Central memory CD8-positive, alpha-beta T cell (primary cell): ENCODE measurements at regions not wholly inside any gene's neighbourhood (a gene's known extent, or its start where the extent isn't known, plus 50 kb on each side); places are given as distances from the start of the nearest gene placed in this dataset.

Source experiments
- ATAC-seq: fragments of 150-1000 bp; cut with Tn5 transposase; replicated peaks from 2 replicates; pipeline ENCODE4 v1.10.0; 2022; ENCODE audit warnings: mild to moderate bottlenecking, moderate FRiP score, moderate number of reproducible peaks; ENCODE audit not compliant: poor library complexity, severe bottlenecking; ENCODE audit errors: extremely low read depth
- DNase-seq, 2 donors: peaks; one replicate each; pipeline ENCODE4 v3.0.0; 2021; ENCODE audit warnings: low spot score in 2 of 2
- H3K27ac Mint-ChIP-seq: one replicate; pipeline ENCODE4 v1.8.0; 2022; ENCODE audit warnings: low read depth, mild to moderate bottlenecking, moderate library complexity, mixed read lengths
- H3K27me3 Mint-ChIP-seq: one replicate; pipeline ENCODE4 v1.8.0; 2022; ENCODE audit warnings: mixed read lengths
- H3K36me3 Mint-ChIP-seq: one replicate; pipeline ENCODE4 v1.8.0; 2022; ENCODE audit warnings: mild to moderate bottlenecking, moderate library complexity, mixed read lengths; ENCODE audit not compliant: insufficient read depth
- H3K4me1 Mint-ChIP-seq: one replicate; pipeline ENCODE4 v1.8.0; 2022; ENCODE audit warnings: mixed read lengths
- H3K4me3 Mint-ChIP-seq: one replicate; pipeline ENCODE4 v1.8.0; 2022; ENCODE audit warnings: mild to moderate bottlenecking, moderate library complexity, mixed read lengths
- H3K9me3 Mint-ChIP-seq: one replicate; pipeline ENCODE4 v1.8.0; 2022; ENCODE audit warnings: mixed read lengths

GRCh38 chr12:80045594-80045993 lies 53.7 kb upstream of the OTOGL start:
- H3K36me3 Mint-ChIP-seq, result no peaks in the 10 kb centered on the region
- peaks cover 33% of the 10 kb centered on the region for H3K27me3 Mint-ChIP-seq
- H3K4me3 Mint-ChIP-seq, result no peak overlapping the region
- H3K27ac Mint-ChIP-seq, result no peak overlapping the region
- H3K4me1 Mint-ChIP-seq, result no peaks in the 10 kb centered on the region
- DNase-seq, result no peak
- no peak for ATAC-seq
- H3K9me3 Mint-ChIP-seq, result no peaks in the 10 kb centered on the region

DNA sequence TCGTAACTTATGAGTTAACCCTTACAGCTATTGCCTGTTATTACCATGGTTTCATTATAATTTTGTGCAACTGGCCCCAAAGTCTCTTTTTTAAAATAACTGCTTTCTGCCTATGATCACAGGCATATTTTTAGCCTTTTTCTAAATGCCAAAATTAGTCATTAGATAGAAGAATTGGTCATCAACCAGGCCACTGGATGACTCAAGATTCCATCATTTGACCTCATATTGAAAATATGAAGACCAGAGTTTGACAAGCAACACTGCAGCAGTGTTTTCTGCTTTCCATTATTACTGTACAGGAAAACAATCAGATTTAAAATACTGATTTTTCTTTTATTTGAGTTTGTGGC lies 54.7 kb upstream of the OTOGL start:
- Mint-ChIP-seq H3K9me3 (no peaks in the 10 kb centered on the region), H3K27ac (no peak overlapping the region), H3K27me3 (peaks cover 24% of the 10 kb centered on the region), H3K4me1 (no peaks in the 10 kb centered on the region), H3K36me3 (no peaks in the 10 kb centered on the region), H3K4me3 (no peak overlapping the region)
- no peak for DNase-seq
- no peak for ATAC-seq

DNA sequence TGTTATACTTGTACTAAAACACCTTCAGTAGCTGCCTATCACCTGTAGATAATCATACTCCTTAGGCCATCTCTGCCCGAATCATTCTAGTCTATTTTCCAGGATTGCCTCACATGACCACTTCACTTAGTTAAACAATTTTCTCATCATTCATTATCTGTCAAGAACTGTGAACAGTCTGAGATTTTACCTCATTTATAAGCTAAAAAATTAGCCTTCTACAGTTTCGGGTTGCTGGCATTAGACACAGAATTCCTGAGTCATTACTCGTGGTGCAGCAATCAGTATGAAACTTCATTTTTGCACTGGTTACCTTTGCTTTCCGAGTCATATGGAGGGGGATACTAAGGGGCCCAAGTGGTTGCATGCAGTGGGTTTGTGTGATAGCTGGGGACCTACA lies 57.6 kb upstream of the OTOGL start:
- H3K4me3 Mint-ChIP-seq, result no peak overlapping the region
- ATAC-seq (no peak), DNase-seq (no peak)
- H3K27ac Mint-ChIP-seq, result no peak overlapping the region
- peaks cover 10% of the 10 kb centered on the region for H3K27me3 Mint-ChIP-seq
- no peaks in the 10 kb centered on the region for H3K4me1 Mint-ChIP-seq
- H3K9me3 Mint-ChIP-seq, result no peaks in the 10 kb centered on the region
- no peaks in the 10 kb centered on the region for H3K36me3 Mint-ChIP-seq

- Mint-ChIP-seq H3K27ac (no peak overlapping the region), H3K9me3 (no peaks in the 10 kb centered on the region), H3K36me3 (no peaks in the 10 kb centered on the region), H3K27me3 (peaks cover 10% of the 10 kb centered on the region), H3K4me3 (no peak overlapping the region), H3K4me1 (no peaks in the 10 kb centered on the region)
- no peak for DNase-seq
- ATAC-seq, result no peak
Observed at GRCh38 chr12:80041071-80041470, 58.3 kb upstream of the OTOGL start.

DNA sequence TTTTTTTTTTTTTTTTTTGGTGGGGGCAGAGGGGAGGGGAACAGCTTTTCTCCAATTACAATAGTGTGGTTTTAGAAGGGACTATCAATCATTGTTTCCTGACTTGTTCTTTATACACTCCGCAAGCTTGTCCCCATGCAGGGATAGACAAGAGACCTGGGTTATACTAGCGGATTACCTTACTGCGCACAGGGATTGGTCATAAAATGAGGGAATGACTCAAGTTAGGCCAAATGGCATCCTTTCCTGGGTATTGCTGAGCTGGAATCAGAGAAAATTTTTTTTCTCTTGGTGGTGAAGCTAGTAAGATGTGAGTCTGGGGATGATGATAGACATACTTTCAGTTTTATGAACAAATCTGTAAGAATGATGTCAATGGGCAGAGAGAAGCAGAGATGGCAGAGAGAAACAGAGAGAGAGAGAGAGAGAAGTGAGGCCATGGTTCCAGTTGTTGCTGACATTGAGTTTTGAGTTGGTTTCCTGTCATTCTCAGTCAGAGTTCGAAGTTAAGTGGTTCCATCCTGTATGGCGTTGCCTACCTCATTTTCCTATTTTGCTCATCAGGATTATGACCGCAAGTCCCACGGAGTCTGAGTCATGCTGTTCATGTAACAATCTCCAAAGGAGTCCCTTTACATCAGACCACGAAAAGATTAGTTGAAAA lies 59.1 kb upstream of the OTOGL start:
- no peaks in the 10 kb centered on the region for H3K36me3 Mint-ChIP-seq
- peaks cover 10% of the 10 kb centered on the region for H3K27me3 Mint-ChIP-seq
- H3K4me3 Mint-ChIP-seq, result no peak overlapping the region
- H3K27ac Mint-ChIP-seq, result no peak overlapping the region
- H3K9me3 Mint-ChIP-seq, result no peaks in the 10 kb centered on the region
- DNase-seq (no peak), ATAC-seq (no peak)
- H3K4me1 Mint-ChIP-seq, result no peaks in the 10 kb centered on the region

DNA sequence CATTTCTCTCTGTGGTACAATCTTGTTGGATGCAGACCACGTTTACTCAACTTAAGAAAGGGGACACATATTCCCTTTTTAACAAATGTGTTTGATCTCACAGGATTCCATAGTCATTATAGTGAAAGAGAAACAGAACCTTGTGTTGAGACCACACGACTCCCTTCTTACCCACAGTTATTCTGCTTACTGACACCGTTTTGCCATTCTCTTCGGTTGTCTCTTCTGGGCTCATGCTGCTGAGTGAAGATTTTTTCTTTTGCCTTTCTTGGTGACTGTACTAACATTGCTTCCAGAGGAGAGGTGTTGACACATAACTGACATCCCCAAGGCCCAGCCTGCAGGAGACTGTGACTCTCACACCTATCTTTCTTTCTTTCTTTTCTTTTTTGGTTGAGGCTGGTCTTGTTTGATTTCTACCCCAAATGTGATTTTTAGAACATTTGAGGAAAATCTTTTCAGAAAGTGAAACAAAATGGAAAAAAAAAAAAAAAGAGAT lies 61.2 kb upstream of the OTOGL start:
- Mint-ChIP-seq H3K9me3 (no peaks in the 10 kb centered on the region), H3K36me3 (no peaks in the 10 kb centered on the region), H3K4me1 (no peaks in the 10 kb centered on the region), H3K4me3 (no peak overlapping the region), H3K27ac (no peak overlapping the region), H3K27me3 (no peaks in the 10 kb centered on the region)
- no peak for ATAC-seq
- no peak for DNase-seq

- no peaks in the 10 kb centered on the region for H3K4me1 Mint-ChIP-seq
- no peaks in the 10 kb centered on the region for H3K36me3 Mint-ChIP-seq
- H3K4me3 Mint-ChIP-seq, result no peak overlapping the region
- H3K27ac Mint-ChIP-seq, result no peak overlapping the region
- DNase-seq (no peak), ATAC-seq (no peak)
- H3K9me3 Mint-ChIP-seq, result no peaks in the 10 kb centered on the region
- H3K27me3 Mint-ChIP-seq, result peaks cover 35% of the 10 kb centered on the region
Observed at GRCh38 chr12:80033448-80033847, 65.9 kb upstream of the OTOGL start.

DNA sequence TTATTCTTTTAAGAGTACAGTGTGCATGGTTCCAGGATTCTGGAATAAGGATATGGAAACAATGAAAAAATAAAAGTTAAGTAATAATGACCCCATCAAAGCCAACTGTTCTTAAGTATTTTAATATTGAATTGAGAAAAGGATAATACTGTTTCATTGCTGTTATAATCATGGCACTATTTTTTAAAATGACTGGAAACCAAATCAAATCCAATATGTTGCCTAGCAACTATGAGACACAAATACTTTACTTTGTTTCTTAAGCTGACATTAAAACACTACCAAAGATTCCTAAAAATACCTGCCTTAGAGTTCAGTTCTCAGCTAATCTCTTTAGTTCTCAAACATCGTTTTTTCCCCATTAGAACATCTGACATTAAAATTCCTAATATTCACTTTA lies 66.4 kb upstream of the OTOGL start:
- no peaks in the 10 kb centered on the region for H3K36me3 Mint-ChIP-seq
- no peak for ATAC-seq

GRCh38 chr12:80031229-80031628 lies 68.1 kb upstream of the OTOGL start:
- no peak overlapping the region for H3K27ac Mint-ChIP-seq
- no peak overlapping the region for H3K4me3 Mint-ChIP-seq
- no peaks in the 10 kb centered on the region for H3K36me3 Mint-ChIP-seq
- peaks cover 54% of the 10 kb centered on the region for H3K27me3 Mint-ChIP-seq
- no peaks in the 10 kb centered on the region for H3K4me1 Mint-ChIP-seq
- H3K9me3 Mint-ChIP-seq, result peaks cover under 1% of the 10 kb centered on the region
- no peak for ATAC-seq
- DNase-seq, result no peak

More for the DNA sequence above, 66.4 kb upstream of the OTOGL start:
- Mint-ChIP-seq H3K4me1 (no peaks in the 10 kb centered on the region), H3K9me3 (no peaks in the 10 kb centered on the region), H3K27me3 (peaks cover 36% of the 10 kb centered on the region), H3K27ac (no peak overlapping the region), H3K4me3 (no peak overlapping the region)
- DNase-seq, result no peak

- ATAC-seq (no peak), DNase-seq (no peak)
- Mint-ChIP-seq H3K36me3 (peaks cover 1% of the 10 kb centered on the region), H3K27ac (no peak overlapping the region), H3K9me3 (peaks cover 6% of the 10 kb centered on the region), H3K27me3 (peaks cover 53% of the 10 kb centered on the region), H3K4me3 (no peak overlapping the region), H3K4me1 (no peaks in the 10 kb centered on the region)
Observed at GRCh38 chr12:80025638-80026037, 73.7 kb upstream of the OTOGL start.

DNA sequence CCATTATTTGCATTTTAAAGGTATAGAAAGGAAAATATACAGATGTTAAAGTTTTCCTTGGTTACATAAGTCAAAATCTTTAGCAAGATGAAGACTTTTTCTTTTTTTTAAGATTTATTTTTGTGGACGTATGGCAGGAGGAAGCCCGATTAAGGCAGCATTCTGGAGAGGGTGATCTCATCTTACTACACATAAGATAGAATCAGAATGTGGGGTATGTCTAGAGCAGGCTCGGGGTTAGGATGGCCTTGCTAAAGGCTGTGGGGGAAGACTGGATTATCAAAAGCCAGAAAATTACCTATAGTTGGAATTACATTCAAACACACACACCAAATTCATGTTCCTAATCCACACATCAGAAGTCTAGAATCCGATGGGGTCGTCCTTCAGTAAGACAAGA lies 79.6 kb upstream of the OTOGL start:
- peaks cover 5% of the 10 kb centered on the region for H3K27me3 Mint-ChIP-seq
- no peak for ATAC-seq

GRCh38 chr12:80018119-80018518 lies 81.2 kb upstream of the OTOGL start:
- H3K36me3 Mint-ChIP-seq, result no peaks in the 10 kb centered on the region
- H3K4me3 Mint-ChIP-seq, result no peak overlapping the region
- peaks cover 6% of the 10 kb centered on the region for H3K9me3 Mint-ChIP-seq
- ATAC-seq, result no peak
- no peak overlapping the region for H3K27ac Mint-ChIP-seq
- no peaks in the 10 kb centered on the region for H3K27me3 Mint-ChIP-seq
- H3K4me1 Mint-ChIP-seq, result no peaks in the 10 kb centered on the region
- DNase-seq, result no peak

More for the DNA sequence above, 79.6 kb upstream of the OTOGL start:
- no peak for DNase-seq
- no peak overlapping the region for H3K4me3 Mint-ChIP-seq
- peaks cover 4% of the 10 kb centered on the region for H3K9me3 Mint-ChIP-seq
- no peaks in the 10 kb centered on the region for H3K4me1 Mint-ChIP-seq
- H3K27ac Mint-ChIP-seq, result no peak overlapping the region
- peaks cover 1% of the 10 kb centered on the region for H3K36me3 Mint-ChIP-seq

- Mint-ChIP-seq H3K27ac (no peak overlapping the region), H3K9me3 (peaks cover 6% of the 10 kb centered on the region), H3K36me3 (no peaks in the 10 kb centered on the region), H3K4me3 (no peak overlapping the region), H3K27me3 (no peaks in the 10 kb centered on the region), H3K4me1 (no peaks in the 10 kb centered on the region)
- ATAC-seq (no peak), DNase-seq (no peak)
Observed at GRCh38 chr12:80017261-80017870, 82.0 kb upstream of the OTOGL start.
